Large intestine (tissue), 3 donors: ENCODE measurements at regions not wholly inside any gene's neighbourhood (a gene's known extent, or its start where the extent isn't known, plus 50 kb on each side); places are given as distances from the start of the nearest gene placed in this dataset.

Source experiments
- DNase-seq, 2 donors: peaks; one replicate each; pipeline versions ENCODE4 v3.0.0 to v3.0.0-alpha.2; 2013
- H3K27ac ChIP-seq: one replicate; pipeline ENCODE4 v1.5.1; 2013; ENCODE audit warnings: low read length
- H3K27me3 ChIP-seq: 2 replicates; pipeline ENCODE4 v1.6.1; 2013; ENCODE audit warnings: low read length; ENCODE audit not compliant: control insufficient read depth, insufficient read depth
- H3K36me3 ChIP-seq: 2 replicates; pipeline ENCODE4 v1.6.1; 2013; ENCODE audit warnings: low read length; ENCODE audit not compliant: control insufficient read depth, insufficient read depth
- H3K4me1 ChIP-seq: one replicate; pipeline ENCODE4 v1.6.1; 2013; ENCODE audit warnings: low read length; ENCODE audit not compliant: control insufficient read depth, insufficient read depth
- H3K4me3 ChIP-seq: one replicate; pipeline ENCODE4 v1.5.1; 2013; ENCODE audit warnings: low read length
- H3K9me3 ChIP-seq: one replicate; pipeline ENCODE4 v1.6.1; 2013; ENCODE audit warnings: mild to moderate bottlenecking, low read depth, low read length, moderate library complexity; ENCODE audit not compliant: control insufficient read depth
- WGBS: methylation state at CpG from one replicate; pipeline ENCODE4 v1.1.5; 2013; ENCODE audit warnings: low lambda C conversion rate; ENCODE audit not compliant: insufficient coverage; 5-methylcytosine and 5-hydroxymethylcytosine counted together

DNA sequence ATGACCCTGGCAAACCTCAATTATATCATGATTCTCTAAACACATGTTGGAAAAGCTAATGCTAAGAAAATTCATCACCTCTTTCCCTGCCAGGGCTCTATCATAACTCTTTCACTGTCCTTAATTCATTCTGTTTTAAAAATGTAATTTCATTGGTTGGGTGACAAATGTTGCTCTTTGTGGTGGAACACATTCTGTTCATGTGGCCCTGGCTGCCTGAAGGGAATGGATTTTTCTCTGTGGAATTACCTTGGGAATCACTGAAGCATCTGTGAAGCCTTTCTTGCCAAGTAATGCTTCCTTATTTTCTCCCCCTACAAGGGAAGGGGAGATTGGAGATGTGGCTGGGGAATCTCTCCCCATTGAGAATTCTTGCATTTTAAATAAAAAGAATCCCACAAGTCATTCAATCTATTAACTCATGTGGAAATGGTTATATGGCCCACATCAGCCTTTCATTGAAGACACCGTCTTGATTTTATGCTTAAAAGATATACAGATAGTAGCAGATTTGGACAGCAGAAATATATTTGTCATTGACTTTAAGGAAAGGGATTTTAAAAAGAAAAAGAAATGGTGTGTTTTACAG, 201.8 kb upstream of the NMUR2 start:
- WGBS, result 80% methylated on average over 1 of the region's 1 CpG
- H3K4me1 ChIP-seq, result no peaks in the 10 kb centered on the region

DNA sequence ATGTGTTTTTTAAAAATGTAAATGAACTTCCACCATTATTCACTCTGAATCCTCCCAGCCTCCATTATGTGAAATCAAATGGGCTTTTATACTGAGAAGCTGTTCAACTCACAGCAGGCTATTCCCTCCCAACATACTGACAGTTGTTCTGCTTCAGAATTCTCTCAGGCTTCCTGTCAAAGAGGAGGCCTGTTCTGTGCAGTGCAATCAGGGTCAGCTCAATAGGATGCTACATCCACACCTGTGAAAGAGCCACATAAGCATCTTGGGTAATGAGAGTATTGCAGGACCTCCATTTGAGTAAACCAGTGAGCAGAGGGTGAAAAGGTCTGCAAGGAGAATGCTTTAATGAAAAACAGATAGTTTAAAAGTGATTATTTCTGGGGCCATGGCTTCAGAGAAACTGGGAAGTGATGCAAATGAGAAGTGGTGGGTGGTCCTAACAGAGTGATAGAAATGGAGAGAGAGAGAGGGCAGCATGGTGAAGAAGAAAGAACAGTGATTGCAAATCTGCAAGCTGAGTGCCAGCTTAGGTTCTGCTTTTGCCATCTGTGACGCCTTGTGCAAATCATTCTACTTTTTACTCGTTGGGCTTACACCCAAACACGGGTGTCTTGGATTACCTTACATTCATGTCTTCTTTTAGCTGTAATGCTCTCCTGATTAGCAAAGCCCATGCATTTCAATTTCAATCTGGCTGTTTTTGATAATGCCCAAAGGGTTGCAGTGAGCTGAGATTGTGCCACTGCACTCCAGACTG, 202.5 kb upstream of the NMUR2 start:
- Histone ChIP-seq H3K9me3 (no peaks in the 10 kb centered on the region), H3K27me3 (no peaks in the 10 kb centered on the region), H3K36me3 (no peaks in the 10 kb centered on the region), H3K27ac (no peak overlapping the region), H3K4me3 (no peak overlapping the region), H3K4me1 (no peaks in the 10 kb centered on the region)
- WGBS, result no CpG with 5 or more reads among the region's 3 CpGs
- DNase-seq, result peak in 1 of 2 donors; percentile 3

More for the DNA sequence above, 201.8 kb upstream of the NMUR2 start:
- no peak for DNase-seq
- Histone ChIP-seq H3K9me3 (no peaks in the 10 kb centered on the region), H3K36me3 (no peaks in the 10 kb centered on the region), H3K27ac (no peak overlapping the region), H3K27me3 (no peaks in the 10 kb centered on the region), H3K4me3 (no peak overlapping the region)

DNA sequence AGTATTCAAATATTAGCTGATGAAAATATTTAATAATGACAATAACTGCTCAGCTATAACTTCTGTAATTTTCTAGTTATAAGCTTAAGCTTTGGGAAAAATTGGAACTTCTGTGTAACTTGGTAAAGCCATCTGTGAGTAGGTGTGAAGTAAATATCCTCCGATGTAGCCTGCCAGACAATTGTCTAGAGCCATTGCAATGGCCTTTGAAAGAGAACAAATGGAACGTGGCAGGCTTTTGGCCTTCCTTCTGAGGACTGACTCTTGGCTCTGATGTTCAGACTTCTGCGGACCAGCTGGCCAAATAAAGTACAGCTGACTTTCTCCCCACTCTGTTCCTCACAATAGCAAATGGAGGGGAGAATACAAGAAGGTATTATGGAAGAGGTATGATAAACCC, 203.4 kb upstream of the NMUR2 start:
- no peaks in the 10 kb centered on the region for H3K9me3 ChIP-seq
- no peak overlapping the region for H3K27ac ChIP-seq
- H3K36me3 ChIP-seq, result no peaks in the 10 kb centered on the region
- H3K4me1 ChIP-seq, result no peaks in the 10 kb centered on the region
- WGBS, result no CpG with 5 or more reads among the region's 3 CpGs
- H3K4me3 ChIP-seq, result no peak overlapping the region
- H3K27me3 ChIP-seq, result no peaks in the 10 kb centered on the region
- DNase-seq, result no peak

DNA sequence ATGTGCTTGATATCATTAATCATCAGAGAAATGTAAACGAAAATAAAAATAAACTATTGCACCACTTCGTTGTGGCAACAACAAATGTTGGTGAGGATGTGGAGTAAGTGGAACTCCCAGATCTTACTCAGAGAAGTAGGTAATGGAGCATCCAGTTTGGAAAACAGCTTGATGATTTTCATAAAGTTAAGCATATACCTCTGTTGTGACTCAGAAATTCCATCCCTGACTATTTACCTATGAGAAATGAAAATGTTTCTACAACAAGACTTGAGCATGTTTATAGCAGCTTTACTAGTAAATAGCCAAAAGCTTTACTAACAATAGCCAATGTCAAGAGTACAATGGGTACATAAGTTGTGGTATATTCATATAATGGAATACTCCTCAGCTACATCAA, 214.7 kb upstream of the NMUR2 start:
- Histone ChIP-seq H3K4me1 (no peaks in the 10 kb centered on the region), H3K27ac (no peak overlapping the region), H3K4me3 (no peak overlapping the region), H3K36me3 (no peaks in the 10 kb centered on the region), H3K27me3 (no peaks in the 10 kb centered on the region), H3K9me3 (no peaks in the 10 kb centered on the region)
- no peak for DNase-seq
- WGBS, result 83% methylated on average over 2 of the region's 2 CpGs

DNA sequence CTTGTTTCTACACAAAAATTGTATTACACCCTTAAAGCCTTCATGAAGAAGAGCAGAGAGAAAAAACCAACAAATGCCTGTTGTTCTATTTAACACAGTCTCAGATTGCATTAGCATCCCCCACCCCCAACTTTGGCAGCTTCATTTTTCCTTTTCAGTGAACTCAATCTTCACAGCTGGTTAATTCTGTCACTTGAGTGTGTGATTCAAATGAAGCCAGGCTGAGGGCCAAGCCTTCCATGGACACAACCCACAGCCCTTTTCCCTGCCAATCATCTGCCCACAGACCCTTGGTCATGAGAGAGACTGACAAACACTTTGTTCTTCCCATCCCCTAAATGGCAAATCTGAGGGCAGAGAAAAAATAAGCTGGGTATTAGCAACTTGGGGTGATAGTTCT, 217.5 kb upstream of the NMUR2 start:
- Histone ChIP-seq H3K4me1 (no peaks in the 10 kb centered on the region), H3K27me3 (no peaks in the 10 kb centered on the region), H3K36me3 (no peaks in the 10 kb centered on the region), H3K27ac (no peak overlapping the region), H3K4me3 (no peak overlapping the region), H3K9me3 (no peaks in the 10 kb centered on the region)
- no peak for DNase-seq

DNA sequence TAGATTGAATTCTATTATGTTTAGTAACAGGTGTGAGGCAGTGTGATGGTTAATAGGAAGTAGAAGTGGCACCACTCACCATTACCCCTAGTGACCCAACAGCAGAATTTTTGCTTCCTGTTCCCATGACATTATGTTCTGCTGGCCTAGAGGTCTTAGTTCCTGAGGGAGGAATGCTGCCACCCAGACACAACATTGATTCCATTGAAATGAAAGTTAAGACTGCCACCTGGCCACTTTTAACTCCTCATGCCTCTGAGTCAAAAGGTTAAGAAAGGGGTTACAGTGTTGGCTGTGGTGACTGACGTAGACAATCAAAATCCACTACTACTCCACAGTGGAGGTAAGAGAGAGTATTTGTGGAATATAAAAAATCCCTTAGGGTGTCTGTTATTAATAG, 218.9 kb upstream of the NMUR2 start:
- no CpG with 5 or more reads among the region's 1 CpG for WGBS
- H3K27me3 ChIP-seq, result no peaks in the 10 kb centered on the region
- no peaks in the 10 kb centered on the region for H3K9me3 ChIP-seq
- DNase-seq, result no peak
- no peaks in the 10 kb centered on the region for H3K4me1 ChIP-seq
- H3K4me3 ChIP-seq, result no peak overlapping the region
- no peaks in the 10 kb centered on the region for H3K36me3 ChIP-seq
- no peak overlapping the region for H3K27ac ChIP-seq

DNA sequence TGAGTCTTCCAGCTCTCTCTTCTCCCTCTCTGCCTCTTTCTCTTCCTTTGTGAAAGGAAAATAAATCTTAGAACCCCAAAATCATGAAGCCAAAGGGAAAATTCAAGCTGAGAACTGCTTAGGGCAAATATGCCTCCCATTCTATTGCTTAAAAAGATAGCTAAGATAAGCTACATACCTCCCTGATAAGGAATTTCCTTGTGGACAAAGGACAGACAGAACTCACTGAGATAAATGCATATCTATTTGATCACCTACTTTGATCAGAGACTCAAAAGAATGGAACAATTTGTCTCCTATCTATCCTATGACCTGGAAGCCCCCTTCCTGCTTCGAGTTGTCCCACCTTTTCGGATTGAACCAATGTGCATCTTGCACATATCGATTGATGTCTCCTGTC, 220.6 kb upstream of the NMUR2 start:
- Histone ChIP-seq H3K36me3 (no peaks in the 10 kb centered on the region), H3K27ac (no peak overlapping the region), H3K4me1 (no peaks in the 10 kb centered on the region), H3K27me3 (no peaks in the 10 kb centered on the region), H3K9me3 (no peaks in the 10 kb centered on the region), H3K4me3 (no peak overlapping the region)
- WGBS, result no CpG with 5 or more reads among the region's 3 CpGs
- no peak for DNase-seq

DNA sequence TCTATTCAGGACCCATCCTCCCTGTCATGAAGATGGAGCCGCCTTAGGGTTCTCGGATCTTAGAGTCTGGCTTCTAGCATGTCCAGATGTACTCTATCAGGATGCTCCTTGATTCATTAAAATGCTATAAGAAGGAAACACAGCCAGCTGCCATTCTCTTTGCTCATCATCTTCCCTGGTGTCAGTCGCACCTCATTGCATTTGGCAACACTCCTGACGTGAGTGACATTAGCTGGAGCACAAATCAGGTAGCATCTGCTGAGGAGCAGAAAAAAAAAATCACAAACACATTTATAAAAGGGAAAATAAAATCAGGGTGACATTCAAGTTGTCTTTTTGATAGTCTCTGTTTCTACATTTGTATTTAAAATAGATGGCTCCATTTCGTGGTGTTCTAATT, 226.1 kb upstream of the NMUR2 start:
- H3K4me1 ChIP-seq, result no peaks in the 10 kb centered on the region
- H3K27me3 ChIP-seq, result no peaks in the 10 kb centered on the region
- no peak overlapping the region for H3K27ac ChIP-seq
- no peaks in the 10 kb centered on the region for H3K36me3 ChIP-seq
- no peak for DNase-seq
- H3K9me3 ChIP-seq, result no peaks in the 10 kb centered on the region
- WGBS, result 80% methylated on average over 1 of the region's 5 CpGs
- no peak overlapping the region for H3K4me3 ChIP-seq

DNA sequence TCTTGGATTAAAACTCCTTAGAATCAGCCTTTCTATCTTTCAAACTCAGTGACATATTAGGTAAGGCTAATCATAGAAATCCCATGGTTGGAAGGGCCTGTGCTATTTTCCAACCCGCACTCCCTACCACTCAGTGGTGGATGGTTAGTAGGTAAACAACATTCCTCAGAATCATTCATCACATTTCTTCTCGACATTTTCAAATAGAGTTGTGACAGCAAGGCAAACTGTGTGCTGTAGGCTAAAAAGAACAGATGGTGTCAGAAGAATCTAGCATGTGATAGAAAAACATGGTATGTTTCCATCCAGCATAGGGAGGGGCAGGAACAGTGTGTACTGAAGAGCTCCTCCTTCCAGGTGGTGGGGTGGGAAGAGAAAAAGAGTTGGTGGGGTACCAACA, 227.3 kb upstream of the NMUR2 start:
- 40% methylated on average over 1 of the region's 2 CpGs for WGBS
- no peaks in the 10 kb centered on the region for H3K4me1 ChIP-seq
- no peak overlapping the region for H3K27ac ChIP-seq
- no peak for DNase-seq
- no peaks in the 10 kb centered on the region for H3K9me3 ChIP-seq
- H3K4me3 ChIP-seq, result no peak overlapping the region
- H3K27me3 ChIP-seq, result no peaks in the 10 kb centered on the region
- no peaks in the 10 kb centered on the region for H3K36me3 ChIP-seq

DNA sequence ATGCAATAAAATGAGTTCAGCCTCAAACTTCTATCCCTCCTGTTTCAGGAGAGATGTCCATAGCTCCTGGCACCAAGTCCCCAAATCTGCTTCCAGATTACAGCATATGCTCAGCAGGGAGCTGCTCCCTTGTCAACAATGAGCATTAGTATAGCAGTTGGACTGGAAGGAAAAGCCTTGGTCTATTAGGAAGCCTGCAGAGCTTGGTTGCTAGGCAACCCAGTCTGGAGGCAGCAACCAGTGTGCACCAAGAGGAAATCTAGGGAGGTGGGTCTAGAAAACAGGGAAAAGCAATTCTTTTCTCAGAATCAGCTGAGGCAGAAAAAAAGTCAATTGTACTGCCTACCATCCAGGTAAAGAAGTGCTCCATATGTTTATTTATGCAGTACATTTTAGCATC, 229.5 kb upstream of the NMUR2 start:
- Histone ChIP-seq H3K4me1 (no peaks in the 10 kb centered on the region), H3K27ac (no peak overlapping the region), H3K4me3 (no peak overlapping the region), H3K27me3 (no peaks in the 10 kb centered on the region), H3K36me3 (no peaks in the 10 kb centered on the region), H3K9me3 (no peaks in the 10 kb centered on the region)
- peak in 1 of 2 donors; percentile 3 for DNase-seq

DNA sequence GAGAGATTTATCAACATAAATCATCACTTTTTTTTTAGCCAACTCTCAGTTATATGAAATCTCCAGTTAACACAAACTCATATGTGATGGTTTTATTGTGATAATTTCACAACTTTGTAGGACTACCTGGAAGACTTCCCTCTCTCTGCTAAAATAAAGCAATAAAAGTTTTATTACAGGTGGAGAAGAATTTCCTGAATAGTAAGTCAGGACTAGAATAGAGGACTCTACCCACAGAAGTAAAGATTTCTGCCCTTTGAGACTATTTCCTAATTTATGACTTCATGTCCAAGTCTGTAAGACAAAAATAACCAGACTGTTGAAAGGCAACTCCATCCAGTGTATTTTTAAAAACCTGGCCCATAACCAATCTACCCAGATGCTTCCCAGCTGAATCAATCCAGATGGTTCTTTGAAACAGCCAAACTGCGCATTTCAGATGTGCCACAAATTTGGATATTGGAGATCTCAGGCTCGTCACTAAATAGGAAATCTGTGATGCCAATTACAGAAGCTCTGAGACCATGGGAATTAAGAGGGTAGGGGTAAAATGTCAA, 234.0 kb upstream of the NMUR2 start:
- H3K27me3 ChIP-seq, result no peaks in the 10 kb centered on the region
- no peaks in the 10 kb centered on the region for H3K9me3 ChIP-seq
- WGBS, result 83% methylated on average over 2 of the region's 2 CpGs
- no peak for DNase-seq
- H3K4me3 ChIP-seq, result no peak overlapping the region
- no peak overlapping the region for H3K27ac ChIP-seq
- no peaks in the 10 kb centered on the region for H3K36me3 ChIP-seq
- H3K4me1 ChIP-seq, result no peaks in the 10 kb centered on the region
